ENCODE measurements at regions not wholly inside any gene's neighbourhood (a gene's known extent, or its start where the extent isn't known, plus 50 kb on each side); places are given as distances from the start of the nearest gene placed in this dataset.

DNA sequence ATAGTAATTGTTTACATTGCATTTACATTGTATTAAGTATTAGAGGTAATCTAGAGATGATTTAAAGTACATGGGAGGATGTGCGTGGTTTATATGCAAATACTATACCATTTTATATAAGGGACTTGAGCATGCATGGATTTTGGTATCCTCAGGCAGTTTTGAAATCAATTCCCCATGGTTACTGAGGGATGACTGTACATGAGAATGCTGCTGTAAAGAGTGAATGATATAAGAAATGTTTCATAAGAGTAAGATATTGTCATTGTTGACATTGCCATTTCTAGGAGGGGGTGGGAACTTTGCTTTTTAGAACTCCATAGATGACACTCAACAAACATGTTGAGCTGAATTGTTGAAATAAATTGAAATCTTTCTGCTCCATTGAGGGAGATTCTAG is 185.0 kb downstream of the SEMA6A start:
- DNase-seq (ENCODE audit: low spot score), result no peak
- TF ChIP-seq, protein P1, sequence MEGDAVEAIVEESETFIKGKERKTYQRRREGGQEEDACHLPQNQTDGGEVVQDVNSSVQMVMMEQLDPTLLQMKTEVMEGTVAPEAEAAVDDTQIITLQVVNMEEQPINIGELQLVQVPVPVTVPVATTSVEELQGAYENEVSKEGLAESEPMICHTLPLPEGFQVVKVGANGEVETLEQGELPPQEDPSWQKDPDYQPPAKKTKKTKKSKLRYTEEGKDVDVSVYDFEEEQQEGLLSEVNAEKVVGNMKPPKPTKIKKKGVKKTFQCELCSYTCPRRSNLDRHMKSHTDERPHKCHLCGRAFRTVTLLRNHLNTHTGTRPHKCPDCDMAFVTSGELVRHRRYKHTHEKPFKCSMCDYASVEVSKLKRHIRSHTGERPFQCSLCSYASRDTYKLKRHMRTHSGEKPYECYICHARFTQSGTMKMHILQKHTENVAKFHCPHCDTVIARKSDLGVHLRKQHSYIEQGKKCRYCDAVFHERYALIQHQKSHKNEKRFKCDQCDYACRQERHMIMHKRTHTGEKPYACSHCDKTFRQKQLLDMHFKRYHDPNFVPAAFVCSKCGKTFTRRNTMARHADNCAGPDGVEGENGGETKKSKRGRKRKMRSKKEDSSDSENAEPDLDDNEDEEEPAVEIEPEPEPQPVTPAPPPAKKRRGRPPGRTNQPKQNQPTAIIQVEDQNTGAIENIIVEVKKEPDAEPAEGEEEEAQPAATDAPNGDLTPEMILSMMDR (IDR thresholded peaks at IDR 0.05; ENCODE audit: borderline replicate concordance, control extremely low read depth, extremely low read depth, insufficient read depth, missing control alignments), result no peak
- in situ Hi-C loops (cut with MboI; ENCODE audit: low sequenced_read_pairs, unreplicated experiment), result no loop called here

DNA sequence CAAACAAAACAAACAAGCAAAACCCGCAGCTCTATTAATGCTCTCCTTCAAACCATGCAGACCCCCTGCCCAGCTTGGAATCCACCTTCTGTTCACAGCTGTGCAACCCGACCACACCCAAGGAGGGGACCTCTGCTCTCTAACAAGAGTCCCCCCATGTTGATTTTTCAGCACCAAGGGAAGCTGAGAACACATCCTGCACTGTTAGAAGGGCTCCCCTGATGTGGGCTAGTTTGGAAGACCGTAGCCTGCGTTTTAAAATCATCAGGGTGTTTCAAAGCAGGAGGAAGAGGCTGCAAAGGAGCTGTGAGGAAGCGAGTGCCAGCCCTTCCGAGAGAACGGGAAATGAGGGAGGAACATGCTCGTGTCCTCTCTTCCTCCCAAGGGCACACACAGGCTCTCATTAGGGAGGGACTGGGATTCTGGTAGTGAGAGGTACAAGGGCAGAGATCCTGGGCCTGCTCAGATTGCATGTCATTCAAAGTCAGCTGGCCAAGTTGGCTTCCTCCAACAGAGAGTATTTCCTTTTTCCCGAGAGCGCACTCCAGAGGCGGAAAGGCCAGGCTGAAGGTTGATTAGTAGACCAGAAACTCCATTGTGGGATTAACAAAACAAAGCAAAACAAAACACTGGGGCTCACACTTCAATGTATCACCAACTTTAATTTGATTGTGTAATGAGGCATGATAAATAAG is 185.9 kb downstream of the SEMA6A start:
- in situ Hi-C loops (cut with MboI; ENCODE audit: low sequenced_read_pairs, unreplicated experiment), result no loop called here
- no peak for DNase-seq (ENCODE audit: low spot score)
- TF ChIP-seq, protein P1 (IDR thresholded peaks at IDR 0.05; ENCODE audit: borderline replicate concordance, control extremely low read depth, extremely low read depth, insufficient read depth, missing control alignments), result no peak

DNA sequence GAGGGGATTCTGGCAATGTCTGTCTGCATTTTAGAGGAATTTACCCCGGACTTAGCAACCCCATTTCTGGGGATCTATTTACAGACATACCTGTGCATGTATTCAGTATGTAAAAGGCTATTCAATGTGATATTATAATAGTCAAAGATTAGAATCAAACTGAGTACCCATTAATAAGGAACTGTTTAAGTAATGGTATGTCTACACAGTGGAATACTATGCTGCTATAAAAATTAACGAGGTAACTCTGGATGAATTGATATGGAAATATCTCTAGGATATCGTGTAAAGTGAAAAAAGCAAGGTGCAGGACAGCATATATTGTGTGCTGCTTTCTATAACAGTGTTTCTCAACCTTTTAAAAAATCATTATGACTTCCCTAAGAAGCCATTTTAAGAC is 186.9 kb downstream of the SEMA6A start:
- TF ChIP-seq, protein P1 (IDR thresholded peaks at IDR 0.05; ENCODE audit: borderline replicate concordance, control extremely low read depth, extremely low read depth, insufficient read depth, missing control alignments), result no peak
- in situ Hi-C loops (cut with MboI; ENCODE audit: low sequenced_read_pairs, unreplicated experiment), result no loop called here
- no peak for DNase-seq (ENCODE audit: low spot score)

DNA sequence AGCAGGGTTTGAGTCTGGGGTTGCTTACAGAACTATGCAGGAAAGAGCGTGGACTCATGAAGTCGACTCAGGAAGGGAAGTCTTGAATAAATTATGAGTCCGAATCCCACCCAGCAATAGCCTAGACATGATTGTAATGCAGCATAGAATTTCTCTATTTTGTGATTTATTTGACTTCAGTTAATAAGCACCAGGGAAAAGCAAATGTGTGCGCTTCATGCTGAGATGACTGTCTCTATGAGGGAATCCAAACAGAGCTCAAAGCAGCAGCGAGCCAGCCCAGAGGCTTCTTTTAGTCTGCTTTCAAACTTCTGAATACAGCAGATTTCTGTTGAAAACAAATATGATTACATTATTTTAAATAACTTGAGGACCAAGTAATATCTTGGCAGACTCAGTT is 188.0 kb downstream of the SEMA6A start:
- no peak for DNase-seq (ENCODE audit: low spot score)
- in situ Hi-C loops (cut with MboI; ENCODE audit: low sequenced_read_pairs, unreplicated experiment), result no loop called here
- TF ChIP-seq, protein P1 (IDR thresholded peaks at IDR 0.05; ENCODE audit: borderline replicate concordance, control extremely low read depth, extremely low read depth, insufficient read depth, missing control alignments), result no peak

DNA sequence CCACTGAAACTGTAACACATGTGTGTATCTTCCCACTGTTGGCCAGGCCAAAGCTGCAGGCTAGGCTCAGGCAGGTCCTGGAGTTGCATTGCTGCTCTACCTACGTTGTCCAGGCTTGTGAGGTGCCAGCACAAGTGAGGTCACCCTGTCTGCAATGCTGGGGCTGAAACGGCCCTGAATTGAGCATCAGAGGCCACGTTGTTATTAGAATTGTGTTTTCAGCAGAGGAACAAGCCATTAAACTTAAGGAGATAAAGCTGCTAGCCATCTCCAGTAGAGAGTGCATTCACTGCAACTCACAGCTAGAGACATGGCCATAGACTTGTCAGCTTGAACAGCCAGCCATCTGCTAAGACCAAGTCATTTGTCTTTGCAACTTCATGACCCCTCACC is 191.8 kb downstream of the SEMA6A start:
- no peak for DNase-seq (ENCODE audit: low spot score)
- in situ Hi-C loops (cut with MboI; ENCODE audit: low sequenced_read_pairs, unreplicated experiment), result no loop called here
- TF ChIP-seq, protein P1 (IDR thresholded peaks at IDR 0.05; ENCODE audit: borderline replicate concordance, control extremely low read depth, extremely low read depth, insufficient read depth, missing control alignments), result no peak

DNA sequence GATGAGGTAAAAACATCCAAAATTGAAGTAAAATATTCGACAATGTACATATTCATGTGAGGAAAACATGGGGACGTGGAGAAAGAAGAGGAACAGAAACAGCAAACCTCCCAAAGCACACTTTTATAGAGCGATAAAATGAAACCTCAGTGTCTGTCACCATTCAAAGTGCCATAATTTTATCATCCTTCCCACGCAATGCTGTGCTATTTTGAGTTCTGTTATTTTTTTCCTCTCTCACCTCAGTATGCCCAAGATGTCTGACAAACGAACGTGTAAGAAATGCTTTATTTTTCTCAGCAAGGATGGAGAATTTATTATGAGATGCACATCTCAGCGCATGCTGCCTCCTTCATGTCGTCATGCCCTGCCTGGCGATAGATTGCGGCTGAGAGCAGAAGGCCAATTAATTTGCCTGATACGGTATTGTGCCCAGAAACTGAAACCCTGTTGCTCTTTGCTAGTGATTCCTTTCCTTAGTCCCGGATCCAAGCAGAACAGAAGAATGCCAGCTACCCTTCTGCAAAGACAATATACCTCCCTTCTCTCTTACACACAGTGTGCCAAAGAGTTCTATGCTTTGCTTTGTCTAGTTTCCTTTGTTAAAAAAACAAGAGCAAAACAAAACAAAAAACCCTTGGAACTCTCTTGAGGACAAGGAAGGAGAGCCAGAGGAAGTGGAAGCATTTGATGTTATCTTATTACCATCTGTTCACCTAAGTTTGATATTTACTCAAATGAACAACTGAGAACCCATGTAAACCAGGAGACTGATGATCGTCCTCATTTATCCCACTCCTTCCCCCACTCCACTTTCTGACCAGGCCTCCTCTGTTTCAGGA is 192.4 kb downstream of the SEMA6A start:
- no peak for DNase-seq (ENCODE audit: low spot score)
- in situ Hi-C loops (cut with MboI; ENCODE audit: low sequenced_read_pairs, unreplicated experiment), result no loop called here
- TF ChIP-seq, protein P1 (IDR thresholded peaks at IDR 0.05; ENCODE audit: borderline replicate concordance, control extremely low read depth, extremely low read depth, insufficient read depth, missing control alignments), result no peak
